Pancreas (tissue), 10 donors: ENCODE measurements at regions not wholly inside any gene's neighbourhood (a gene's known extent, or its start where the extent isn't known, plus 50 kb on each side); places are given as distances from the start of the nearest gene placed in this dataset.

Source experiments
- ATAC-seq, 4 donors: fragments of 200-7000 bp; cut with Tn5 transposase; one replicate each; pipeline versions ENCODE4 v1.8.0 to v1.9.1; 2020; ENCODE audit warnings: mild to moderate bottlenecking in 4 of 4, moderate library complexity in 4 of 4
- DNase-seq, 6 donors: peaks; one replicate each; pipeline ENCODE4 v3.0.0-alpha.2; 2020
- FAIRE-seq: peaks from 2 replicates; lab custom pipeline; 2012; peaks lifted over from hg19 to GRCh38; lab: Jason Lieb, UNC
- H3K27ac ChIP-seq, 4 donors: fragments of 200-600 bp; sonication (generic); 1 replicate in 3 of 4; 2 replicates in 1 of 4; pipeline versions ENCODE4 v1.5.0 to v1.8.0; 2020
- H3K27me3 ChIP-seq, 4 donors: fragments of 200-600 bp; one replicate each; pipeline ENCODE4 v1.8.0; 2021
- H3K36me3 ChIP-seq, 3 donors: fragments of 200-600 bp; sonication (generic) in 1 of 3; one replicate each; pipeline versions ENCODE4 v1.5.0 to v1.8.0; 2020 to 2021
- H3K4me1 ChIP-seq, 3 donors: fragments of 200-600 bp; one replicate each; pipeline ENCODE4 v1.8.0; 2021
- H3K4me3 ChIP-seq, 4 donors: fragments of 200-600 bp; sonication (generic) in 2 of 4; one replicate each; pipeline versions ENCODE4 v1.5.0 to v1.8.0; 2020 to 2021
- H3K9me3 ChIP-seq, 4 donors: fragments of 200-600 bp; one replicate each; pipeline ENCODE4 v1.8.0; 2021
- WGBS, 2 donors: extraction: QIAGEN DNeasy Blood & Tissue Kit; methylation state at CpG; one replicate each; pipeline ENCODE4 v1.1.7; 2013; 5-methylcytosine and 5-hydroxymethylcytosine counted together
- intact Hi-C, 3 donors: fragments of 100-400 bp; cut with DNase I; formaldehyde crosslinking; loops; one replicate each; pipeline versions ENCODE4 v1.11.1 to v1.14.2; 2022
- TF ChIP-seq, protein P1 (sequence below), 4 donors: fragments of 200-600 bp; sonication (generic) in 3 of 4; IDR thresholded peaks; one replicate each; pipeline versions ENCODE4 v1.5.0 to v1.8.0; 2021; ENCODE audit warnings: antibody characterized with exemption in 4 of 4
- donor health status: healthy with polysubstance abuse.
- donor health status: DM: no; HTN: no; CAD: no; lungs with moderate emphysema.
- donor health status: DM: no; HTN: no; CAD: no.
- donor health status: control.
- donor health status: control.
- donor health status: Bipolar disorder and iron deficiency.
- donor health status: DM: yes; HTN: yes; CAD: no.
- donor health status: DM: no; HTN: no; CAD: no.
- donor health status: DM: no; HTN: no; CAD: no.
- donor health status: DM: yes; HTN: yes; CAD: no.

DNA sequence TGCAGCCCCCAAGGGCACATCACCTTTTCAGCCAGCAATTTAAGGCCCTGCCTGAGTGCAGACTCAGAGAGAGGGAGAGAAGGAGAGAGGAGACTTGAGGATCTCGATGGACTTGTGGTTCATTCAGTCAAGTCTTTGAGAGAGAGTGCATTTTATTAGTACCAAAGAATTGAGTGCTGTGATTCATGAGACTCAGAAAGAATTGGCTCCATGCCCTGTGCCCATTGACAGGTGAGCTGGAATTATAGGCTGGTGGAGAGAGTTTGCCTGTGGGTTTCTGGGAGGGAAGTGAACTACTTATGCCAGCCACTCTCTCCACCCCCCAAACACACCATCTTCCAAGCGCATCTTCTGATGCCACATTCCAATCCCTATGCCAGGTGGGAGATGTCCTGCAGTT lies 236.8 kb downstream of the MN1 start:
- ATAC-seq = no peak

DNA sequence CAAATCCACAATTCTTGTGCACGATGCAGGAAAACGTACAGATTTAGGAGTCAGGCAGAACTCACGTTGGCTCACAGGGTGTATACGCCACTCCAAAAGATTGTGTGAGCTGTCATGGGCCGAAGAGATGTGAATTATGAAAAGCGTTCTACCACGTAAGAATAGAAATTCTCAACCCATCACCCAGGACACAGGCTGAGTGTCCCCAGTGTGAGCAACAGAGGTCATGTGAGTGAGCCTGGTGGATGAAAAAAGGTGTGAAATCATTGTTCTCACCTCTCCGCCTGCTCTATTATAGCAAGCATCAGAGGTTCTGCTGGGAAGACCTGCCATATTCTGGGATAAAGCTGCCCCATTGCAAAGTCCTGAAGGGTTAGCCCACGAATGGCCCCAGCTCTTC lies 235.0 kb downstream of the MN1 start:
- no peak overlapping the region for H3K4me3 ChIP-seq
- H3K4me1 ChIP-seq = no peaks in the 10 kb centered on the region
- no peaks in the 10 kb centered on the region for H3K27me3 ChIP-seq
- H3K36me3 ChIP-seq = no peaks in the 10 kb centered on the region
- FAIRE-seq (no peak), ATAC-seq (no peak), DNase-seq (no peak)
- TF ChIP-seq, protein P1, sequence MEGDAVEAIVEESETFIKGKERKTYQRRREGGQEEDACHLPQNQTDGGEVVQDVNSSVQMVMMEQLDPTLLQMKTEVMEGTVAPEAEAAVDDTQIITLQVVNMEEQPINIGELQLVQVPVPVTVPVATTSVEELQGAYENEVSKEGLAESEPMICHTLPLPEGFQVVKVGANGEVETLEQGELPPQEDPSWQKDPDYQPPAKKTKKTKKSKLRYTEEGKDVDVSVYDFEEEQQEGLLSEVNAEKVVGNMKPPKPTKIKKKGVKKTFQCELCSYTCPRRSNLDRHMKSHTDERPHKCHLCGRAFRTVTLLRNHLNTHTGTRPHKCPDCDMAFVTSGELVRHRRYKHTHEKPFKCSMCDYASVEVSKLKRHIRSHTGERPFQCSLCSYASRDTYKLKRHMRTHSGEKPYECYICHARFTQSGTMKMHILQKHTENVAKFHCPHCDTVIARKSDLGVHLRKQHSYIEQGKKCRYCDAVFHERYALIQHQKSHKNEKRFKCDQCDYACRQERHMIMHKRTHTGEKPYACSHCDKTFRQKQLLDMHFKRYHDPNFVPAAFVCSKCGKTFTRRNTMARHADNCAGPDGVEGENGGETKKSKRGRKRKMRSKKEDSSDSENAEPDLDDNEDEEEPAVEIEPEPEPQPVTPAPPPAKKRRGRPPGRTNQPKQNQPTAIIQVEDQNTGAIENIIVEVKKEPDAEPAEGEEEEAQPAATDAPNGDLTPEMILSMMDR (IDR thresholded peaks at IDR 0.05) = no peak
- no peak overlapping the region for H3K27ac ChIP-seq
- intact Hi-C loops = no loop called here
- 85% methylated on average over 9 of the region's 9 CpGs for WGBS, 2 donors
- H3K9me3 ChIP-seq = no peaks in the 10 kb centered on the region

More for the DNA sequence above, 236.8 kb downstream of the MN1 start:
- Histone ChIP-seq H3K27me3 (no peaks in the 10 kb centered on the region), H3K9me3 (no peaks in the 10 kb centered on the region), H3K4me1 (no peaks in the 10 kb centered on the region), H3K27ac (no peak overlapping the region), H3K36me3 (no peaks in the 10 kb centered on the region), H3K4me3 (no peak overlapping the region)
- 70 to 76% methylated on average over 2 of the region's 2 CpGs for WGBS, 2 donors
- intact Hi-C loops = no loop called here
- FAIRE-seq = no peak
- DNase-seq = no peak
- TF ChIP-seq, protein P1 (IDR thresholded peaks at IDR 0.05) = no peak

DNA sequence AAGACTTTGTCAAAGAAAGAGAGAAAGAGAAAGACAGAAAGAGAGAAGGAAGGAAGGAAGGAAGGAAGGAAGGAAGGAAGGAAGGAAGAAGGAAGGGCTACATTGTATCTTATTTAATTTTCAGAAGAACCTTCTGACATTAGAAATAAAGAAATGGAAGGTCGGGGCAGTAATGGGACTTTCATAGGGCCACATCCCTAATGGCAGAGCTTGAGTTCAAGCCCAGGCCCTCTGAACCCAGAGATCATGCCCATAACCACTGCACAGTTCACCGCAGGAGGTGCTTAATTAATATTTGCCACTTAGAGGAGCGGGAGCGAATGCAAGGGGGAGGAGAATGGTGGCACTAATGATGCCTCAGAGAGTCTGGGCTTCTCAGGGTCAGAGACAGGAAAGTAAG lies 233.3 kb downstream of the MN1 start:
- no peak overlapping the region for H3K27ac ChIP-seq
- DNase-seq = no peak
- H3K9me3 ChIP-seq = no peaks in the 10 kb centered on the region
- TF ChIP-seq, protein P1 (IDR thresholded peaks at IDR 0.05) = no peak
- no peak overlapping the region for H3K4me3 ChIP-seq
- no peak for FAIRE-seq
- no peaks in the 10 kb centered on the region for H3K36me3 ChIP-seq
- H3K4me1 ChIP-seq = no peaks in the 10 kb centered on the region
- 89 to 94% methylated on average over 4 of the region's 4 CpGs for WGBS, 2 donors
- no peak for ATAC-seq
- H3K27me3 ChIP-seq = no peaks in the 10 kb centered on the region
- intact Hi-C loops = no loop called here

DNA sequence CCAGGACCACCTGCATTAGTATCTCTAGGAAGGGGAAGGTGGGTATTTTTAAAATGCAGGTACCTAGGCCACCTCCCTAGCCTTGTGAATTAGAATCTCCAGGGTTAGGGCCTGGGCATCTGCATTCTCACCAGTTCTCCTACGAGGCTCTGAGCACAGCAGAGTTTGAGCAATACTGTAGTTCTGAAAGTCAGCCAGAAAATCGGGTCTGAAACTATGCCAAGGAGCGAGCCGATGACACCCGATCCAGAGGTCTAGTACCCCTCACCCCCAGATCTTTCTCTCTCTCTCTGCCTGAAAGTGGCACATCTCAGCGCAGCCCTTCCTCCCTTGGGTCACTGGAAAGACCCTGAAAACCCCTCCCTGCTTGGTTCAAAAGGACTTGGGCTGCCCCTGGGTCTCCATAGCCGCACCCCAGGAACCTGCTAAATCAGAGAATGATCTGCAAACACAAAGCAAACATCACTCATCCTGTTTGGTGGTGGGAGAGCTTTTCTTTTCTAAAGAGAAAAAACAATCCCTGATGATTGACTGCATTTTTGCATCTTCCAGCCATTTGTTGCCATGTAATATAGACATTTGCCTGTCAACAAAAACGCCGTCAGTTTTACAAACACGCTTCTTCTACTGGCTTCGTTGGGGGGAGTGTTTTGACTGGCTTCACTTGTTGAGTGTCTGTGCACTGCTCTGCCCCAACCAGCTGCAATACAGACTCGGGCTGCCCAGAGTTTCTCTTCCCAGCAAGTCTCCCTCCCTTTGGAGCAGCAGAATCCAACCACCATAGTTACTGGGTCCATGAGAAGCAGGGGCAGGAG lies 229.9 kb downstream of the MN1 start:
- Histone ChIP-seq H3K4me1 (no peaks in the 10 kb centered on the region), H3K36me3 (no peaks in the 10 kb centered on the region), H3K27ac (no peak overlapping the region), H3K4me3 (no peak overlapping the region), H3K27me3 (no peaks in the 10 kb centered on the region), H3K9me3 (no peaks in the 10 kb centered on the region)
- WGBS, 2 donors = 59 to 64% methylated on average over 12 of the region's 12 CpGs
- TF ChIP-seq, protein P1 (IDR thresholded peaks at IDR 0.05) = no peak
- intact Hi-C loops = no loop called here
- FAIRE-seq (no peak), DNase-seq (no peak), ATAC-seq (no peak)

DNA sequence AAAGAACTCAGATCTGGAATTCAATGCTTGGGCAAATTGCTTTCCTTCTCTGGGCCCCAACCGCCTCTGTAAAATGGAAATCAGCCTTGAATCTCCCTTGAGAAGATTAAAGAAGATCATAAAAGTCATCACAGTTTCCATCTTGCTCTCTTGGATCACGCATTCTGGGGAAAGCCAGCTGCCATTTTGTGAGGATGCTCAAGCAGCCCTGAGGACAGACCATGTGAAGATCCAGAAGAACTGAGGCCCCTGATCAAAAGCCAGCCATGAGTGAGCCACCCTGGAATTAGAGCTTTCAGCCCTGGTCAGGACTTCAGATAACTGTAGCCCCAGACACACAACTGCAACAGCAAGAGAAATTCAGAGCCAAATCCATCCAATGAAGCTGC lies 229.3 kb downstream of the MN1 start:
- 90 to 98% methylated on average over 2 of the region's 2 CpGs for WGBS, 2 donors
- Histone ChIP-seq H3K27me3 (no peaks in the 10 kb centered on the region), H3K4me1 (no peaks in the 10 kb centered on the region), H3K9me3 (no peaks in the 10 kb centered on the region), H3K27ac (no peak overlapping the region), H3K36me3 (no peaks in the 10 kb centered on the region), H3K4me3 (no peak overlapping the region)
- ATAC-seq (no peak), FAIRE-seq (no peak), DNase-seq (no peak)
- intact Hi-C loops = no loop called here
- TF ChIP-seq, protein P1 (IDR thresholded peaks at IDR 0.05) = no peak
